Lung (tissue), 11 donors: ENCODE measurements at regions not wholly inside any gene's neighbourhood (a gene's known extent, or its start where the extent isn't known, plus 50 kb on each side); places are given as distances from the start of the nearest gene placed in this dataset.

ENCODE experiments used
- ATAC-seq: fragments of 200-7000 bp; cut with Tn5 transposase; one replicate; pipeline ENCODE4 v1.9.1; 2020; ENCODE audit warnings: moderate number of reproducible peaks; ENCODE audit not compliant: insufficient read depth, low FRiP score
- DNase-seq, 3 donors: peaks; one replicate each; pipeline ENCODE4 v3.0.0-alpha.2; 2013 to 2017
- H3K27ac ChIP-seq, 2 donors: one replicate each; pipeline ENCODE4 v1.5.1; 2013; ENCODE audit warnings: mild to moderate bottlenecking in 2 of 2, moderate library complexity in 2 of 2, control low read depth in 1 of 2, inconsistent platforms in 1 of 2, low read depth in 1 of 2, low read length in 1 of 2
- H3K27me3 ChIP-seq, 3 donors: one replicate each; pipeline ENCODE4 v1.5.1; 2013; ENCODE audit warnings: low read length in 2 of 3; ENCODE audit not compliant: control insufficient read depth in 3 of 3, insufficient read depth in 3 of 3
- H3K36me3 ChIP-seq, 4 donors: one replicate each; pipeline ENCODE4 v1.5.1; 2013; ENCODE audit warnings: low read length in 4 of 4, mild to moderate bottlenecking in 1 of 4, moderate library complexity in 1 of 4; ENCODE audit not compliant: control insufficient read depth in 4 of 4, insufficient read depth in 4 of 4
- H3K4me1 ChIP-seq, 5 donors: one replicate each; pipeline ENCODE4 v1.5.1; 2013; ENCODE audit warnings: low read length in 5 of 5, mild to moderate bottlenecking in 2 of 5, moderate library complexity in 1 of 5; ENCODE audit not compliant: control insufficient read depth in 5 of 5, insufficient read depth in 5 of 5
- H3K4me3 ChIP-seq: one replicate; pipeline ENCODE4 v1.5.1; 2013; ENCODE audit warnings: mild to moderate bottlenecking, control low read depth, moderate library complexity
- H3K9ac ChIP-seq, 2 donors: one replicate each; pipeline ENCODE4 v1.5.1; 2013; ENCODE audit warnings: low read length in 2 of 2, control low read depth in 1 of 2; ENCODE audit not compliant: insufficient read depth in 1 of 2
- H3K9me3 ChIP-seq, 4 donors: one replicate each; pipeline ENCODE4 v1.5.1; 2013; ENCODE audit warnings: low read length in 3 of 4, mild to moderate bottlenecking in 1 of 4, moderate library complexity in 1 of 4; ENCODE audit not compliant: control insufficient read depth in 4 of 4, insufficient read depth in 3 of 4
- WGBS, 2 donors: extraction: QIAGEN DNeasy Blood & Tissue Kit; methylation state at CpG; one replicate each; pipeline ENCODE4 v1.1.7; 2013; 5-methylcytosine and 5-hydroxymethylcytosine counted together
- TF ChIP-seq, protein P1 (sequence below): IDR thresholded peaks from 2 replicates; pipeline ENCODE4 v1.5.1; 2012; ENCODE audit warnings: mild to moderate bottlenecking; ENCODE audit errors: control extremely low read depth, extremely low read depth
- donor health status: control.
- donor health status: control.
- donor health status: Bipolar disorder and iron deficiency.
- donor health status: healthy.
- donor health status: DM: yes; HTN: yes; CAD: no.

DNA sequence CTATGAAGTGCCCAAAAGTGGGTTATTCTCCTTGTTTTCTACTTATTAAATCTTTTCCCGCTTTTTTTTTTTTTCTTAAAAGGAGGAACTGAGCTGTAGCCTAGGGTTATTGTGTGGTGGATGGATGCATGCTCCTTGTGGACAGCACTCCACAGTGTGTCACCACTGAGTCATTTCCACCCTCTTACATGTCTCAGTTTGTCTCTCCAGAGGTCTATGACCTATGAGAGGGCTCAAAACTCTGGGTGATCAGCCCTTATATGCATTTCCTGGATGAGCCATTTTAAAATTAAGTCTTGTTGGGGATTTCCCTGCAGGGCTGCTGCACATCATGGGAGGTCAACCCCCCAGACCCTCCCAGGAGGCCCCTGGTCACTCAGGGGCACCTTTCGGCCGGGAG, 102.2 kb upstream of the MOCS2 start:
- WGBS, 2 donors = 92% methylated on average over 3 of the region's 3 CpGs
- H3K27me3 ChIP-seq = no peaks in the 10 kb centered on the region
- TF ChIP-seq, protein P1, sequence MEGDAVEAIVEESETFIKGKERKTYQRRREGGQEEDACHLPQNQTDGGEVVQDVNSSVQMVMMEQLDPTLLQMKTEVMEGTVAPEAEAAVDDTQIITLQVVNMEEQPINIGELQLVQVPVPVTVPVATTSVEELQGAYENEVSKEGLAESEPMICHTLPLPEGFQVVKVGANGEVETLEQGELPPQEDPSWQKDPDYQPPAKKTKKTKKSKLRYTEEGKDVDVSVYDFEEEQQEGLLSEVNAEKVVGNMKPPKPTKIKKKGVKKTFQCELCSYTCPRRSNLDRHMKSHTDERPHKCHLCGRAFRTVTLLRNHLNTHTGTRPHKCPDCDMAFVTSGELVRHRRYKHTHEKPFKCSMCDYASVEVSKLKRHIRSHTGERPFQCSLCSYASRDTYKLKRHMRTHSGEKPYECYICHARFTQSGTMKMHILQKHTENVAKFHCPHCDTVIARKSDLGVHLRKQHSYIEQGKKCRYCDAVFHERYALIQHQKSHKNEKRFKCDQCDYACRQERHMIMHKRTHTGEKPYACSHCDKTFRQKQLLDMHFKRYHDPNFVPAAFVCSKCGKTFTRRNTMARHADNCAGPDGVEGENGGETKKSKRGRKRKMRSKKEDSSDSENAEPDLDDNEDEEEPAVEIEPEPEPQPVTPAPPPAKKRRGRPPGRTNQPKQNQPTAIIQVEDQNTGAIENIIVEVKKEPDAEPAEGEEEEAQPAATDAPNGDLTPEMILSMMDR = no peak
- H3K9me3 ChIP-seq = peaks cover 0 to 4% (median 0%) of the 10 kb centered on the region in 4 donors
- H3K4me3 ChIP-seq = no peak overlapping the region
- no peak overlapping the region for H3K9ac ChIP-seq
- ATAC-seq (no peak), DNase-seq (no peak)
- H3K27ac ChIP-seq = no peak overlapping the region
- H3K4me1 ChIP-seq = no peaks in the 10 kb centered on the region
- no peaks in the 10 kb centered on the region for H3K36me3 ChIP-seq

- WGBS, 2 donors = 92 to 93% methylated on average over 6 of the region's 6 CpGs
- no peaks in the 10 kb centered on the region for H3K27me3 ChIP-seq
- H3K9me3 ChIP-seq = peaks cover 0 to 10% (median 3%) of the 10 kb centered on the region in 4 donors
- no peaks in the 10 kb centered on the region for H3K36me3 ChIP-seq
- TF ChIP-seq, protein P1 = no peak
- no peaks in the 10 kb centered on the region for H3K4me1 ChIP-seq
- no peak for ATAC-seq
- H3K9ac ChIP-seq = no peak overlapping the region
- H3K27ac ChIP-seq = no peak overlapping the region
- H3K4me3 ChIP-seq = no peak overlapping the region
- no peak for DNase-seq
These were observed 109.6 kb upstream of the MOCS2 start for GRCh38 chr5:53219174-53219573.

DNA sequence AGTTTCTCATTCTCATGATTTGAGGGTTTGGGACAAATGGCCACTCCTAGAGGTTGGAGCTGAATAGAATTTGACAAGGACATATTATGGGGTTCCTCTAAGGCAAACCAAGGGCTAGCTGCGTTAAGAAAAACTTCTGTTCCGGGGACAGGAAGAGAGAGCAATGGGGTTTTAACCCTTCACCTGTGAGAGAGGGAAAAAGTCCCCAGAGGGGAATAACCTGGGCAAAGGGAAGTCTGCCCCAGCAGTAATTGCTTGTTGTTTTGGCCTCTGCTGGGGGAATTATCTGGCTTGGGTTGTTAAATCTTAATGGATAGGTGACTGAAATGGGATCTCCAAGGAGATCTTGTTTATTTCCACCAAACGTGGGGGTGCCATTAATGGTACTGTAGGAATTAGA, 110.1 kb upstream of the MOCS2 start:
- Histone ChIP-seq H3K4me3 (no peak overlapping the region), H3K9ac (no peak overlapping the region), H3K27me3 (no peaks in the 10 kb centered on the region), H3K4me1 (no peaks in the 10 kb centered on the region), H3K9me3 (peaks cover 0 to 10% (median 3%) of the 10 kb centered on the region in 4 donors), H3K36me3 (no peaks in the 10 kb centered on the region), H3K27ac (no peak overlapping the region)
- WGBS, 2 donors = 77 to 86% methylated on average over 3 of the region's 3 CpGs
- TF ChIP-seq, protein P1 = no peak
- DNase-seq = no peak
- no peak for ATAC-seq

- TF ChIP-seq, protein P1 = no peak
- Histone ChIP-seq H3K4me1 (no peaks in the 10 kb centered on the region), H3K27me3 (no peaks in the 10 kb centered on the region), H3K9ac (no peak overlapping the region), H3K4me3 (no peak overlapping the region), H3K27ac (no peak overlapping the region), H3K9me3 (peaks cover 0 to 9% (median 0%) of the 10 kb centered on the region in 4 donors), H3K36me3 (no peaks in the 10 kb centered on the region)
- no peak for ATAC-seq
- WGBS, 2 donors = 65 to 69% methylated on average over 2 of the region's 2 CpGs
- no peak for DNase-seq
These were observed 124.3 kb upstream of the MOCS2 start for GRCh38 chr5:53233645-53234405.
